ENCODE measurements at regions not wholly inside any gene's neighbourhood (a gene's known extent, or its start where the extent isn't known, plus 50 kb on each side); places are given as distances from the start of the nearest gene placed in this dataset.

- Histone ChIP-seq H3K36me3 (ENCODE audit: control insufficient read depth in 2 of 2, insufficient read depth in 2 of 2, low read length in 2 of 2) (no peaks in the 10 kb centered on the region), H3K9ac (ENCODE audit: low read depth in 1 of 2, low read length in 2 of 2) (no peak overlapping the region), H3K4me1 (ENCODE audit: control insufficient read depth in 2 of 2, insufficient read depth in 2 of 2, low read length in 2 of 2) (peaks cover 3 to 4% of the 10 kb centered on the region in 2 donors), H3K9me3 (ENCODE audit: control insufficient read depth in 2 of 2, low read length in 2 of 2) (no peaks in the 10 kb centered on the region), H3K27me3 (ENCODE audit: control insufficient read depth in 2 of 2, insufficient read depth in 2 of 2, low read length in 2 of 2) (no peaks in the 10 kb centered on the region), H3K27ac (ENCODE audit: low read depth in 2 of 2, low read length in 2 of 2) (no peak overlapping the region), H3K4me3 (ENCODE audit: low read length in 2 of 2) (no peak overlapping the region)
Measured at GRCh38 chr5:130964231-130965202, 200.5 kb downstream of the HINT1 start.

GRCh38 chr5:130963798-130964197 lies 201.3 kb downstream of the HINT1 start:
- Histone ChIP-seq H3K36me3 (ENCODE audit: control insufficient read depth in 2 of 2, insufficient read depth in 2 of 2, low read length in 2 of 2) (no peaks in the 10 kb centered on the region), H3K9me3 (ENCODE audit: control insufficient read depth in 2 of 2, low read length in 2 of 2) (no peaks in the 10 kb centered on the region), H3K27ac (ENCODE audit: low read depth in 2 of 2, low read length in 2 of 2) (no peak overlapping the region), H3K4me3 (ENCODE audit: low read length in 2 of 2) (no peak overlapping the region), H3K4me1 (ENCODE audit: control insufficient read depth in 2 of 2, insufficient read depth in 2 of 2, low read length in 2 of 2) (peaks cover 3 to 4% of the 10 kb centered on the region in 2 donors), H3K27me3 (ENCODE audit: control insufficient read depth in 2 of 2, insufficient read depth in 2 of 2, low read length in 2 of 2) (no peaks in the 10 kb centered on the region), H3K9ac (ENCODE audit: low read depth in 1 of 2, low read length in 2 of 2) (no peak overlapping the region)

GRCh38 chr5:130957151-130957550 lies 207.9 kb downstream of the HINT1 start:
- no peaks in the 10 kb centered on the region for H3K4me1 ChIP-seq (ENCODE audit: control insufficient read depth in 2 of 2, insufficient read depth in 2 of 2, low read length in 2 of 2)
- no peak overlapping the region for H3K27ac ChIP-seq (ENCODE audit: low read depth in 2 of 2, low read length in 2 of 2)
- H3K9ac ChIP-seq (ENCODE audit: low read depth in 1 of 2, low read length in 2 of 2) = no peak overlapping the region
- H3K9me3 ChIP-seq (ENCODE audit: control insufficient read depth in 2 of 2, low read length in 2 of 2) = no peaks in the 10 kb centered on the region
- no peaks in the 10 kb centered on the region for H3K27me3 ChIP-seq (ENCODE audit: control insufficient read depth in 2 of 2, insufficient read depth in 2 of 2, low read length in 2 of 2)
- H3K4me3 ChIP-seq (ENCODE audit: low read length in 2 of 2) = no peak overlapping the region
- no peaks in the 10 kb centered on the region for H3K36me3 ChIP-seq (ENCODE audit: control insufficient read depth in 2 of 2, insufficient read depth in 2 of 2, low read length in 2 of 2)

- Histone ChIP-seq H3K27ac (ENCODE audit: low read depth in 2 of 2, low read length in 2 of 2) (no peak overlapping the region), H3K9me3 (ENCODE audit: control insufficient read depth in 2 of 2, low read length in 2 of 2) (no peaks in the 10 kb centered on the region), H3K36me3 (ENCODE audit: control insufficient read depth in 2 of 2, insufficient read depth in 2 of 2, low read length in 2 of 2) (no peaks in the 10 kb centered on the region), H3K4me1 (ENCODE audit: control insufficient read depth in 2 of 2, insufficient read depth in 2 of 2, low read length in 2 of 2) (no peaks in the 10 kb centered on the region), H3K27me3 (ENCODE audit: control insufficient read depth in 2 of 2, insufficient read depth in 2 of 2, low read length in 2 of 2) (no peaks in the 10 kb centered on the region), H3K4me3 (ENCODE audit: low read length in 2 of 2) (no peak overlapping the region), H3K9ac (ENCODE audit: low read depth in 1 of 2, low read length in 2 of 2) (no peak overlapping the region)
Measured at GRCh38 chr5:130955041-130955440, 210.0 kb downstream of the HINT1 start.

GRCh38 chr5:130954336-130954735 lies 210.7 kb downstream of the HINT1 start:
- Histone ChIP-seq H3K27ac (ENCODE audit: low read depth in 2 of 2, low read length in 2 of 2) (no peak overlapping the region), H3K9ac (ENCODE audit: low read depth in 1 of 2, low read length in 2 of 2) (no peak overlapping the region), H3K27me3 (ENCODE audit: control insufficient read depth in 2 of 2, insufficient read depth in 2 of 2, low read length in 2 of 2) (no peaks in the 10 kb centered on the region), H3K4me1 (ENCODE audit: control insufficient read depth in 2 of 2, insufficient read depth in 2 of 2, low read length in 2 of 2) (no peaks in the 10 kb centered on the region), H3K9me3 (ENCODE audit: control insufficient read depth in 2 of 2, low read length in 2 of 2) (no peaks in the 10 kb centered on the region), H3K36me3 (ENCODE audit: control insufficient read depth in 2 of 2, insufficient read depth in 2 of 2, low read length in 2 of 2) (no peaks in the 10 kb centered on the region), H3K4me3 (ENCODE audit: low read length in 2 of 2) (no peak overlapping the region)

GRCh38 chr5:130939059-130939458 lies 226.0 kb downstream of the HINT1 start:
- Histone ChIP-seq H3K27ac (ENCODE audit: low read depth in 2 of 2, low read length in 2 of 2) (no peak overlapping the region), H3K27me3 (ENCODE audit: control insufficient read depth in 2 of 2, insufficient read depth in 2 of 2, low read length in 2 of 2) (no peaks in the 10 kb centered on the region)

GRCh38 chr5:130937046-130937445 lies 228.0 kb downstream of the HINT1 start:
- no peaks in the 10 kb centered on the region for H3K4me1 ChIP-seq (ENCODE audit: control insufficient read depth in 2 of 2, insufficient read depth in 2 of 2, low read length in 2 of 2)
- H3K27ac ChIP-seq (ENCODE audit: low read depth in 2 of 2, low read length in 2 of 2) = no peak overlapping the region
- no peaks in the 10 kb centered on the region for H3K36me3 ChIP-seq (ENCODE audit: control insufficient read depth in 2 of 2, insufficient read depth in 2 of 2, low read length in 2 of 2)
- no peak overlapping the region for H3K9ac ChIP-seq (ENCODE audit: low read depth in 1 of 2, low read length in 2 of 2)
- no peaks in the 10 kb centered on the region for H3K9me3 ChIP-seq (ENCODE audit: control insufficient read depth in 2 of 2, low read length in 2 of 2)
- H3K27me3 ChIP-seq (ENCODE audit: control insufficient read depth in 2 of 2, insufficient read depth in 2 of 2, low read length in 2 of 2) = no peaks in the 10 kb centered on the region
- H3K4me3 ChIP-seq (ENCODE audit: low read length in 2 of 2) = no peak overlapping the region

More at GRCh38 chr5:130939059-130939458, 226.0 kb downstream of the HINT1 start:
- Histone ChIP-seq H3K9ac (ENCODE audit: low read depth in 1 of 2, low read length in 2 of 2) (no peak overlapping the region), H3K4me3 (ENCODE audit: low read length in 2 of 2) (no peak overlapping the region), H3K4me1 (ENCODE audit: control insufficient read depth in 2 of 2, insufficient read depth in 2 of 2, low read length in 2 of 2) (no peaks in the 10 kb centered on the region), H3K9me3 (ENCODE audit: control insufficient read depth in 2 of 2, low read length in 2 of 2) (no peaks in the 10 kb centered on the region), H3K36me3 (ENCODE audit: control insufficient read depth in 2 of 2, insufficient read depth in 2 of 2, low read length in 2 of 2) (no peaks in the 10 kb centered on the region)

GRCh38 chr5:130923543-130924124 lies 241.4 kb downstream of the HINT1 start:
- Histone ChIP-seq H3K9me3 (ENCODE audit: control insufficient read depth in 2 of 2, low read length in 2 of 2) (no peaks in the 10 kb centered on the region), H3K4me3 (ENCODE audit: low read length in 2 of 2) (no peak overlapping the region), H3K9ac (ENCODE audit: low read depth in 1 of 2, low read length in 2 of 2) (no peak overlapping the region), H3K27me3 (ENCODE audit: control insufficient read depth in 2 of 2, insufficient read depth in 2 of 2, low read length in 2 of 2) (no peaks in the 10 kb centered on the region), H3K27ac (ENCODE audit: low read depth in 2 of 2, low read length in 2 of 2) (no peak overlapping the region), H3K36me3 (ENCODE audit: control insufficient read depth in 2 of 2, insufficient read depth in 2 of 2, low read length in 2 of 2) (no peaks in the 10 kb centered on the region), H3K4me1 (ENCODE audit: control insufficient read depth in 2 of 2, insufficient read depth in 2 of 2, low read length in 2 of 2) (no peaks in the 10 kb centered on the region)

GRCh38 chr5:130912088-130912487 lies 253.0 kb downstream of the HINT1 start:
- no peak overlapping the region for H3K4me3 ChIP-seq (ENCODE audit: low read length in 2 of 2)
- H3K27me3 ChIP-seq (ENCODE audit: control insufficient read depth in 2 of 2, insufficient read depth in 2 of 2, low read length in 2 of 2) = no peaks in the 10 kb centered on the region
- no peaks in the 10 kb centered on the region for H3K36me3 ChIP-seq (ENCODE audit: control insufficient read depth in 2 of 2, insufficient read depth in 2 of 2, low read length in 2 of 2)
- H3K4me1 ChIP-seq (ENCODE audit: control insufficient read depth in 2 of 2, insufficient read depth in 2 of 2, low read length in 2 of 2) = no peaks in the 10 kb centered on the region
- H3K27ac ChIP-seq (ENCODE audit: low read depth in 2 of 2, low read length in 2 of 2) = no peak overlapping the region
- H3K9ac ChIP-seq (ENCODE audit: low read depth in 1 of 2, low read length in 2 of 2) = no peak overlapping the region
- H3K9me3 ChIP-seq (ENCODE audit: control insufficient read depth in 2 of 2, low read length in 2 of 2) = peaks cover 0 to 2% of the 10 kb centered on the region in 2 donors

GRCh38 chr5:130908186-130908585 lies 256.9 kb downstream of the HINT1 start:
- Histone ChIP-seq H3K4me3 (ENCODE audit: low read length in 2 of 2) (no peak overlapping the region), H3K9me3 (ENCODE audit: control insufficient read depth in 2 of 2, low read length in 2 of 2) (no peaks in the 10 kb centered on the region), H3K4me1 (ENCODE audit: control insufficient read depth in 2 of 2, insufficient read depth in 2 of 2, low read length in 2 of 2) (no peaks in the 10 kb centered on the region), H3K36me3 (ENCODE audit: control insufficient read depth in 2 of 2, insufficient read depth in 2 of 2, low read length in 2 of 2) (no peaks in the 10 kb centered on the region), H3K27ac (ENCODE audit: low read depth in 2 of 2, low read length in 2 of 2) (no peak overlapping the region), H3K27me3 (ENCODE audit: control insufficient read depth in 2 of 2, insufficient read depth in 2 of 2, low read length in 2 of 2) (no peaks in the 10 kb centered on the region), H3K9ac (ENCODE audit: low read depth in 1 of 2, low read length in 2 of 2) (no peak overlapping the region)
